Activated naive CD4-positive, alpha-beta T cell treated with anti-CD3 and anti-CD28 coated beads for 36 hours (primary cell): ENCODE measurements at regions not wholly inside any gene's neighbourhood (a gene's known extent, or its start where the extent isn't known, plus 50 kb on each side); places are given as distances from the start of the nearest gene placed in this dataset.

Experiments used
- CTCF ChIA-PET: fragments of 350-600 bp; sonication (Branson Sonifier 250); formaldehyde crosslinking; loops from one replicate; lab custom pipeline; 2021; ENCODE audit warnings: antibody characterized with exemption; lab: Charles Lee
- DNase-seq: peaks from one replicate; pipeline ENCODE4 v3.0.0-alpha.2; 2020
- H3K27ac Mint-ChIP-seq: one replicate; pipeline ENCODE4 v1.8.0; 2021; ENCODE audit warnings: mild to moderate bottlenecking, mixed read lengths
- H3K27me3 Mint-ChIP-seq: one replicate; pipeline ENCODE4 v1.8.0; 2021; ENCODE audit warnings: low read depth, mixed read lengths
- H3K36me3 Mint-ChIP-seq: one replicate; pipeline ENCODE4 v1.8.0; 2021; ENCODE audit warnings: low read depth, mixed read lengths
- H3K4me1 Mint-ChIP-seq: one replicate; pipeline ENCODE4 v1.8.0; 2021; ENCODE audit warnings: low read depth, mixed read lengths
- H3K4me3 Mint-ChIP-seq: one replicate; pipeline ENCODE4 v1.8.0; 2021; ENCODE audit warnings: mild to moderate bottlenecking, moderate library complexity, mixed read lengths
- H3K9me3 Mint-ChIP-seq: one replicate; pipeline ENCODE4 v1.8.0; 2021; ENCODE audit warnings: mixed read lengths
- intact Hi-C: fragments of 100-400 bp; cut with micrococcal nuclease; formaldehyde crosslinking; loops from one replicate; pipeline ENCODE4 v1.15.1; 2023

- H3K27me3 Mint-ChIP-seq, result no peaks in the 10 kb centered on the region
- no peak for DNase-seq
- intact Hi-C loops, result no loop called here
- H3K36me3 Mint-ChIP-seq, result no peaks in the 10 kb centered on the region
- H3K4me3 Mint-ChIP-seq, result no peak overlapping the region
- H3K27ac Mint-ChIP-seq, result no peak overlapping the region
- no peaks in the 10 kb centered on the region for H3K4me1 Mint-ChIP-seq
- CTCF ChIA-PET, result no interaction called here
- peaks cover 5% of the 10 kb centered on the region for H3K9me3 Mint-ChIP-seq
These were observed 678.4 kb upstream of the VRK2 start for GRCh38 chr2:57368190-57368589.

GRCh38 chr2:57370882-57371585 lies 675.6 kb upstream of the VRK2 start:
- Mint-ChIP-seq H3K27ac (no peak overlapping the region), H3K4me1 (no peaks in the 10 kb centered on the region), H3K36me3 (no peaks in the 10 kb centered on the region), H3K4me3 (no peak overlapping the region), H3K9me3 (peaks cover 12% of the 10 kb centered on the region), H3K27me3 (no peaks in the 10 kb centered on the region)
- CTCF ChIA-PET, result no interaction called here
- DNase-seq, result no peak
- intact Hi-C loops, result loop anchor here (5.0 kb wide), 1 partner anchor 61 kb away; no protein-coding TSS in a partner anchor

GRCh38 chr2:57372237-57372984 lies 674.2 kb upstream of the VRK2 start:
- Mint-ChIP-seq H3K9me3 (peaks cover 12% of the 10 kb centered on the region), H3K4me3 (no peak overlapping the region), H3K36me3 (no peaks in the 10 kb centered on the region), H3K27ac (no peak overlapping the region), H3K27me3 (no peaks in the 10 kb centered on the region), H3K4me1 (no peaks in the 10 kb centered on the region)
- CTCF ChIA-PET, result no interaction called here
- intact Hi-C loops, result loop anchor here (5.0 kb wide), 1 partner anchor 60 kb away; no protein-coding TSS in a partner anchor
- DNase-seq, result no peak

- Mint-ChIP-seq H3K27ac (no peak overlapping the region), H3K4me3 (no peak overlapping the region), H3K9me3 (peaks cover 12% of the 10 kb centered on the region), H3K27me3 (no peaks in the 10 kb centered on the region), H3K36me3 (no peaks in the 10 kb centered on the region), H3K4me1 (no peaks in the 10 kb centered on the region)
- DNase-seq, result no peak
- CTCF ChIA-PET, result no interaction called here
- intact Hi-C loops, result loop anchor here (5.0 kb wide), 1 partner anchor 59 kb away; no protein-coding TSS in a partner anchor
These were observed 673.1 kb upstream of the VRK2 start for GRCh38 chr2:57373530-57373929.

GRCh38 chr2:57376985-57377384 lies 669.6 kb upstream of the VRK2 start:
- Mint-ChIP-seq H3K4me1 (no peaks in the 10 kb centered on the region), H3K4me3 (no peak overlapping the region), H3K27me3 (no peaks in the 10 kb centered on the region), H3K27ac (no peak overlapping the region), H3K9me3 (peaks cover 14% of the 10 kb centered on the region), H3K36me3 (no peaks in the 10 kb centered on the region)
- CTCF ChIA-PET, result no interaction called here
- DNase-seq, result no peak
- intact Hi-C loops, result no loop called here

GRCh38 chr2:57386305-57386704 lies 660.3 kb upstream of the VRK2 start:
- Mint-ChIP-seq H3K36me3 (no peaks in the 10 kb centered on the region), H3K4me3 (no peak overlapping the region), H3K27me3 (no peaks in the 10 kb centered on the region), H3K9me3 (peaks cover 24% of the 10 kb centered on the region), H3K27ac (no peak overlapping the region), H3K4me1 (no peaks in the 10 kb centered on the region)
- CTCF ChIA-PET, result no interaction called here
- no peak for DNase-seq
- intact Hi-C loops, result no loop called here

- Mint-ChIP-seq H3K27me3 (no peaks in the 10 kb centered on the region), H3K9me3 (peaks cover 29% of the 10 kb centered on the region), H3K4me3 (no peak overlapping the region), H3K36me3 (no peaks in the 10 kb centered on the region), H3K4me1 (no peaks in the 10 kb centered on the region), H3K27ac (no peak overlapping the region)
- no peak for DNase-seq
- CTCF ChIA-PET, result no interaction called here
- intact Hi-C loops, result no loop called here
These were observed 650.1 kb upstream of the VRK2 start for GRCh38 chr2:57396355-57397098.

GRCh38 chr2:57397550-57398360 lies 648.9 kb upstream of the VRK2 start:
- no peak overlapping the region for H3K27ac Mint-ChIP-seq
- no peaks in the 10 kb centered on the region for H3K36me3 Mint-ChIP-seq
- H3K4me3 Mint-ChIP-seq, result no peak overlapping the region
- CTCF ChIA-PET, result no interaction called here
- no peak for DNase-seq
- peaks cover 26% of the 10 kb centered on the region for H3K9me3 Mint-ChIP-seq
- no peaks in the 10 kb centered on the region for H3K4me1 Mint-ChIP-seq
- no peaks in the 10 kb centered on the region for H3K27me3 Mint-ChIP-seq
- intact Hi-C loops, result no loop called here

GRCh38 chr2:57399057-57399456 lies 647.5 kb upstream of the VRK2 start:
- no peak for DNase-seq
- no peaks in the 10 kb centered on the region for H3K4me1 Mint-ChIP-seq
- peaks cover 26% of the 10 kb centered on the region for H3K9me3 Mint-ChIP-seq

GRCh38 chr2:57402096-57402495 lies 644.5 kb upstream of the VRK2 start:
- Mint-ChIP-seq H3K4me3 (no peak overlapping the region), H3K36me3 (no peaks in the 10 kb centered on the region), H3K27ac (no peak overlapping the region), H3K9me3 (peaks cover 10% of the 10 kb centered on the region), H3K4me1 (no peaks in the 10 kb centered on the region), H3K27me3 (no peaks in the 10 kb centered on the region)
- intact Hi-C loops, result no loop called here
- CTCF ChIA-PET, result no interaction called here
- no peak for DNase-seq

More at GRCh38 chr2:57399057-57399456, 647.5 kb upstream of the VRK2 start:
- Mint-ChIP-seq H3K27me3 (no peaks in the 10 kb centered on the region), H3K27ac (no peak overlapping the region), H3K36me3 (no peaks in the 10 kb centered on the region), H3K4me3 (no peak overlapping the region)
- CTCF ChIA-PET, result no interaction called here
- intact Hi-C loops, result no loop called here

- Mint-ChIP-seq H3K36me3 (no peaks in the 10 kb centered on the region), H3K4me1 (no peaks in the 10 kb centered on the region), H3K9me3 (peaks cover 8% of the 10 kb centered on the region), H3K27ac (no peak overlapping the region), H3K27me3 (no peaks in the 10 kb centered on the region), H3K4me3 (no peak overlapping the region)
- DNase-seq, result no peak
- intact Hi-C loops, result no loop called here
- CTCF ChIA-PET, result no interaction called here
These were observed 643.9 kb upstream of the VRK2 start for GRCh38 chr2:57402755-57403154.

GRCh38 chr2:57407772-57408201 lies 638.8 kb upstream of the VRK2 start:
- DNase-seq, result no peak
- H3K9me3 Mint-ChIP-seq, result peaks cover 25% of the 10 kb centered on the region
- no peaks in the 10 kb centered on the region for H3K4me1 Mint-ChIP-seq
- H3K4me3 Mint-ChIP-seq, result no peak overlapping the region
- H3K27ac Mint-ChIP-seq, result no peak overlapping the region
- H3K36me3 Mint-ChIP-seq, result no peaks in the 10 kb centered on the region
- CTCF ChIA-PET, result no interaction called here
- intact Hi-C loops, result no loop called here
- no peaks in the 10 kb centered on the region for H3K27me3 Mint-ChIP-seq
